ENCODE measurements at regions not wholly inside any gene's neighbourhood (a gene's known extent, or its start where the extent isn't known, plus 50 kb on each side); places are given as distances from the start of the nearest gene placed in this dataset.
"Not testable (repeated sequence)": the region's sequence is repeated elsewhere in the genome, so short reads cannot be mapped to it uniquely, and the experiment has no call there.

GRCh38 chr20:56890011-56890410 is 260.9 kb downstream of the TFAP2C start:
- DNase-seq: no peak

- peak in 1 of 3 experiments; percentile 3 for DNase-seq
These were observed 264.3 kb downstream of the TFAP2C start for GRCh38 chr20:56893226-56893917.

GRCh38 chr20:56896447-56896846 is 267.3 kb downstream of the TFAP2C start:
- DNase-seq: no peak

DNA sequence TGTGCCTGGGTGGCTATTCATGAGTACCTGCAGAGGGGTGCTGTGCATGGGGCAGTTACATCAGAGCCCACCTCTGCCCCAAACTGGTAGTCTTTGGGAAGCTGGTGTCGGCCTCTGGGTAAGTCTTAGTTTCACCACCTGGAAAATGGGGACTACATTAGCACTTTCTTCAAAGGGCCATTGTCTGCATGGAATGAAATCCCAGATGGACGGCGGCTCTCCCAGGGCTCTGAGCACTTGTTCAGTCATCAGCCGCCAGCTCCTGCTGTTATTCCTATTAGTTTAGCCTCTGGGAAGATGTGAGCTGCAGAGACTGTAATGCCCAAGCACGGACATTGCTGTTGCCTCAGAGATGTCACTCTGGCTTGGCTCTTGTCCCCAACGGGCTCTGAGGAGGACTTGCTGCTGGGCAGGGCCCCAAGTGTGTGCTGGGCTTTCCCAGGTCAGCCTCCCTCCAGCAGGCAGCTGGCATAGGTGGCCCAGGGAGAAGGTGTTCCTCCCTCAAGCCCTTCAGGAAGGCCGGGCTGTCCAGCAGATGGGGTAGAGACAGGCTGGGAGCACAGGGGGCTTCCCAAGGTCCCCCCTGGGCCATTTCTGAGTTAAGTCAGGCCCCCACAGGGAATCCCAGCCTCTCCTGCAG is 268.3 kb downstream of the TFAP2C start:
- DNase-seq: no peak

DNA sequence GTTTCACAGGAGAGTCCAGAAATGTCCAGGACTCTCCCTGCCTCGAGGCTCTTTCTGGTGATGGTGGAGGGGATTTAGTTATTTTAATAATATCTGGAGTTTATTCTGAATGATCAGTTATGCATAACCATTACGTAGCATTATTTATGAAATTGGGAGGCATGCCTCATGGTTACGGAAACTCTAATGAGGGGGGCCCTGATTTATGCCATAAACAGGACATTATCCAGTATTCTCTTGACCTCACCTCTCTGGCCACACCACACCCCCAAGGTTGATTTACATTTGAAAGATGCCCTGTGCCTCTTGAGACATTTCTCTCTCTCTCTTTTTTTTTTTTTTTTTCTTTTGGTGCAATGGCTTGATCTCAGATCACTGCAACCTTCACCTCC is 268.8 kb downstream of the TFAP2C start:
- no peak for DNase-seq

- no peak for DNase-seq
These were observed 270.4 kb downstream of the TFAP2C start for GRCh38 chr20:56899506-56899905.

- DNase-seq: no peak
These were observed 271.1 kb downstream of the TFAP2C start for GRCh38 chr20:56900252-56900651.

- no peak for DNase-seq
These were observed 274.3 kb downstream of the TFAP2C start for GRCh38 chr20:56903421-56903820.

GRCh38 chr20:56903858-56904257 is 274.8 kb downstream of the TFAP2C start:
- no peak for DNase-seq

GRCh38 chr20:56909918-56910714 is 281.0 kb downstream of the TFAP2C start:
- no peak for DNase-seq

DNA sequence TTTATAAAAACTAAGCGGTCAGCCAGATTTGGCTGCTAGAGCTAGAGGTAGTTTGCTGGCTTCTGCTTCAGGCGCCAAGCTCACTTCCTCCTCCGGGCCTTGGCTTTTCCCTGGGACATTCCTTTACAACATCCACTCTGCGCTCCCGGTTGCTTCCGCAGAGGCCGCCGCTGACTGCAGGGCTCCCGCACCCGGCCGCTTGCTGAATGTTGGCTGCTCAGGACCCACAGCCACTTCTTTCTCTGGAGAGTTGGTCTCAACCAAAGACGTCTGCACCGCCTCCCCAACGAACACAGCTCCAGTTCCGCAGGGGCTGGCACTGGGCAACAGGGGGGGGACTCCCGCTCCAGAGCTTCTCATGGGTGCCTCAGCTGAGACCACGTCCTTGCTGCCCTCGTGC is 282.8 kb downstream of the TFAP2C start:
- no peak for DNase-seq

- no peak for DNase-seq
These were observed 285.4 kb downstream of the TFAP2C start for GRCh38 chr20:56914532-56914931.

- no peak for DNase-seq
These were observed 287.2 kb downstream of the TFAP2C start for GRCh38 chr20:56916345-56916622.

GRCh38 chr20:56920041-56920440 is 290.9 kb downstream of the TFAP2C start:
- not testable (repeated sequence) for DNase-seq

DNA sequence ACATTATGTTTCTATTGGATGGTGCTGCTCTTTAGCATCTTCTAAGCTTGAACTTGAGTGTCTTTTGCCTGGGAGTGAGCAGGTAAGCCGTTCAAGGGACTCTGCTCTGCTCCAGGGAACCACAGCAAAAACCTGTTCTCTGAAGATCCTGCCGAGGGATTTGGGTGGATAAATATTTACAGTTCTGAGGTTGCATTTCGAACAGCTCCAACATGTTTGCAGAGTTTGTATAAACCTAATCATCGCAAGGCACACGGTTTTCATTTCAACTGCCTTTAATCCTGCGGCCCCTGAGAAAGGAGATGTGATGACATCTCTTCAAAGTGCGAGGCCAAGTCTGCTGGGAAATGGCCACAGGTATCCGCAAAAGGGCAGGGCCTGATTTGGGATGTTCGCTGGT is 293.4 kb downstream of the TFAP2C start:
- DNase-seq: no peak

- DNase-seq: no peak
These were observed 295.4 kb downstream of the TFAP2C start for GRCh38 chr20:56924292-56925081.

- DNase-seq: peak in 1 of 3 experiments; percentile 36
These were observed 296.1 kb downstream of the TFAP2C start for GRCh38 chr20:56925082-56925830.

- DNase-seq: peak in 1 of 3 experiments; percentile 33
These were observed 296.7 kb downstream of the TFAP2C start for GRCh38 chr20:56925831-56926170.

GRCh38 chr20:56926501-56926900 is 297.4 kb downstream of the TFAP2C start:
- DNase-seq: no peak

DNA sequence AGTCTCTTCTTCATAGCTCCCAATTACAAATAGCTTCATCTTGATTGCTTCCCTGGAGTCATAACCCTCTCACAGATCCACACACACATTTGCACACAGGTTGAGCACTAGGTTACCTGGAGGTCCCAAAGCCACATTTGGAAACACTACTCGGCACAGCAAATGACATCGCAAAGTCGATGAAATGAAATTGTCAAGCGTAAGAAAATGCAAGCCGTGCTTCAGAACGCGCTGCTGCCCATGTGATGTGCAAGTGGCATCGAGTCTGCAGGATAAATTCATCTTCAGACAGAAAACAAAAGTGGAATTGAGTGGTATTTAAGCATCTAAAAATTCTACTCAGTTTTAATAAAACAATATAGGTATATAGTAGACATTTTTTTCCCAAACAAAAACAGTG is 298.0 kb downstream of the TFAP2C start:
- no peak for DNase-seq

DNA sequence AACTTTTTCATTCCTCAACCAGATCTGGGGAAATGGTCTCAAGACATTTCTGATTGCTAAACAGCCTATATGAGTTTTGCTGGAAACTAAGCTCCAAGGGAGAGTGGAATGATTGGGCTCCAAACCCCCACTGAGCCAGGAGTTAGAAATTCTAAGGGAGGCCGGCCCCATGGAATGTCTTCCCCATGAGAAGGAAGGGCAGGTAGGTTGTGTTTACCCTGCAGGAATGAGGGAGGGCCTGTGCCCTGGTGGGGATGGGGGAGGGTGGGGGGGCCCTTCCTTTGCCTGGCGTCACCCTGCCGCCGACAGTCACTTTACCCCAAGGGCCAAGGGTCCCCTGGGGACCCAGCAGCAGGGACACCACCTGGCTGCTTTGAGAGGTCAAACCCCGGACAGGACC is 298.9 kb downstream of the TFAP2C start:
- no peak for DNase-seq

- DNase-seq: no peak
These were observed 300.5 kb downstream of the TFAP2C start for GRCh38 chr20:56929606-56930005.

- DNase-seq: no peak
These were observed 301.8 kb downstream of the TFAP2C start for GRCh38 chr20:56930876-56931275.
